ENCODE measurements at regions not wholly inside any gene's neighbourhood (a gene's known extent, or its start where the extent isn't known, plus 50 kb on each side); places are given as distances from the start of the nearest gene placed in this dataset.

- dilution Hi-C loops (cut with MboI; ENCODE audit: extremely low pct_ligation_motif_present, low sequenced_read_pairs): no loop called here
- Histone ChIP-seq H3K9me1 (ENCODE audit: control insufficient read depth, extremely low read depth, insufficient read depth, low read length) (no peaks in the 10 kb centered on the region), H3K4me3 (ENCODE audit: control insufficient read depth in 2 of 3, extremely low read depth in 1 of 3, insufficient read depth in 2 of 3, low read depth in 1 of 3, low read length in 3 of 3) (no peak overlapping the region), H3K79me2 (ENCODE audit: control insufficient read depth, insufficient read depth, low read length) (no peaks in the 10 kb centered on the region), H3K4me1 (ENCODE audit: control insufficient read depth, extremely low read depth, insufficient read depth, low read length) (peaks cover 12% of the 10 kb centered on the region), H3K9me3 (ENCODE audit: control insufficient read depth, low read depth, low read length) (no peaks in the 10 kb centered on the region), H2AFZ (ENCODE audit: control insufficient read depth, low read length) (no peak overlapping the region), H3K27me3 (ENCODE audit: control insufficient read depth, extremely low read depth, insufficient read depth, low read length) (no peaks in the 10 kb centered on the region), H3K9ac (ENCODE audit: control insufficient read depth, extremely low read depth, insufficient read depth, low read length) (no peak overlapping the region), H3K4me2 (ENCODE audit: control insufficient read depth, extremely low read depth, insufficient read depth, low read depth, low read length) (no peak overlapping the region), H4K20me1 (ENCODE audit: control insufficient read depth, extremely low read depth, insufficient read depth, low read length) (no peaks in the 10 kb centered on the region), H3K36me3 (ENCODE audit: control insufficient read depth in 2 of 2, extremely low read depth in 1 of 2, insufficient read depth in 2 of 2, low read length in 2 of 2) (no peaks in the 10 kb centered on the region), H3K27ac (ENCODE audit: control insufficient read depth, insufficient read depth, low read length) (no peak overlapping the region)
- FAIRE-seq (no peak), DNase-seq (ENCODE audit: low read depth, low spot score) (no peak)
- TF ChIP-seq, protein P1, sequence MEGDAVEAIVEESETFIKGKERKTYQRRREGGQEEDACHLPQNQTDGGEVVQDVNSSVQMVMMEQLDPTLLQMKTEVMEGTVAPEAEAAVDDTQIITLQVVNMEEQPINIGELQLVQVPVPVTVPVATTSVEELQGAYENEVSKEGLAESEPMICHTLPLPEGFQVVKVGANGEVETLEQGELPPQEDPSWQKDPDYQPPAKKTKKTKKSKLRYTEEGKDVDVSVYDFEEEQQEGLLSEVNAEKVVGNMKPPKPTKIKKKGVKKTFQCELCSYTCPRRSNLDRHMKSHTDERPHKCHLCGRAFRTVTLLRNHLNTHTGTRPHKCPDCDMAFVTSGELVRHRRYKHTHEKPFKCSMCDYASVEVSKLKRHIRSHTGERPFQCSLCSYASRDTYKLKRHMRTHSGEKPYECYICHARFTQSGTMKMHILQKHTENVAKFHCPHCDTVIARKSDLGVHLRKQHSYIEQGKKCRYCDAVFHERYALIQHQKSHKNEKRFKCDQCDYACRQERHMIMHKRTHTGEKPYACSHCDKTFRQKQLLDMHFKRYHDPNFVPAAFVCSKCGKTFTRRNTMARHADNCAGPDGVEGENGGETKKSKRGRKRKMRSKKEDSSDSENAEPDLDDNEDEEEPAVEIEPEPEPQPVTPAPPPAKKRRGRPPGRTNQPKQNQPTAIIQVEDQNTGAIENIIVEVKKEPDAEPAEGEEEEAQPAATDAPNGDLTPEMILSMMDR (optimal IDR thresholded peaks at IDR 0.05 in 1 of 3, IDR thresholded peaks at IDR 0.05 in 1 of 3, conservative IDR thresholded peaks at IDR 0.05 in 1 of 3; ENCODE audit: extremely low read depth in 1 of 3, insufficient read depth in 2 of 3, low read length in 3 of 3): no peak
- no peak for TF ChIP-seq EZH2 (IDR thresholded peaks at IDR 0.05; ENCODE audit: low read length)
These were observed 198.8 kb downstream of the KCNS3 start for GRCh38 chr2:18077231-18077630.

GRCh38 chr2:18074476-18074875, 196.0 kb downstream of the KCNS3 start:
- TF ChIP-seq EZH2 (IDR thresholded peaks at IDR 0.05; ENCODE audit: low read length): no peak
- TF ChIP-seq, protein P1 (optimal IDR thresholded peaks at IDR 0.05 in 1 of 3, IDR thresholded peaks at IDR 0.05 in 1 of 3, conservative IDR thresholded peaks at IDR 0.05 in 1 of 3; ENCODE audit: extremely low read depth in 1 of 3, insufficient read depth in 2 of 3, low read length in 3 of 3): no peak
- Histone ChIP-seq H3K9ac (ENCODE audit: control insufficient read depth, extremely low read depth, insufficient read depth, low read length) (no peak overlapping the region), H3K79me2 (ENCODE audit: control insufficient read depth, insufficient read depth, low read length) (no peaks in the 10 kb centered on the region), H3K36me3 (ENCODE audit: control insufficient read depth in 2 of 2, extremely low read depth in 1 of 2, insufficient read depth in 2 of 2, low read length in 2 of 2) (no peaks in the 10 kb centered on the region), H3K4me2 (ENCODE audit: control insufficient read depth, extremely low read depth, insufficient read depth, low read depth, low read length) (no peak overlapping the region), H3K9me3 (ENCODE audit: control insufficient read depth, low read depth, low read length) (no peaks in the 10 kb centered on the region), H3K27ac (ENCODE audit: control insufficient read depth, insufficient read depth, low read length) (no peak overlapping the region), H3K27me3 (ENCODE audit: control insufficient read depth, extremely low read depth, insufficient read depth, low read length) (no peaks in the 10 kb centered on the region), H4K20me1 (ENCODE audit: control insufficient read depth, extremely low read depth, insufficient read depth, low read length) (no peaks in the 10 kb centered on the region), H2AFZ (ENCODE audit: control insufficient read depth, low read length) (no peak overlapping the region), H3K9me1 (ENCODE audit: control insufficient read depth, extremely low read depth, insufficient read depth, low read length) (no peaks in the 10 kb centered on the region), H3K4me1 (ENCODE audit: control insufficient read depth, extremely low read depth, insufficient read depth, low read length) (peaks cover 12% of the 10 kb centered on the region), H3K4me3 (ENCODE audit: control insufficient read depth in 2 of 3, extremely low read depth in 1 of 3, insufficient read depth in 2 of 3, low read depth in 1 of 3, low read length in 3 of 3) (no peak overlapping the region)
- dilution Hi-C loops (cut with MboI; ENCODE audit: extremely low pct_ligation_motif_present, low sequenced_read_pairs): no loop called here
- no peak for DNase-seq (ENCODE audit: low read depth, low spot score)
- FAIRE-seq: no peak

Data from keratinocyte (primary cell).